Eye (tissue), 1 donor: ENCODE measurements at regions not wholly inside any gene's neighbourhood (a gene's known extent, or its start where the extent isn't known, plus 50 kb on each side); places are given as distances from the start of the nearest gene placed in this dataset.
"Not testable (repeated sequence)": the region's sequence is repeated elsewhere in the genome, so short reads cannot be mapped to it uniquely, and the experiment has no call there.

ENCODE experiments used
- DNase-seq: peaks from one replicate; pipeline ENCODE4 v3.0.0-alpha.2; 2015

DNA sequence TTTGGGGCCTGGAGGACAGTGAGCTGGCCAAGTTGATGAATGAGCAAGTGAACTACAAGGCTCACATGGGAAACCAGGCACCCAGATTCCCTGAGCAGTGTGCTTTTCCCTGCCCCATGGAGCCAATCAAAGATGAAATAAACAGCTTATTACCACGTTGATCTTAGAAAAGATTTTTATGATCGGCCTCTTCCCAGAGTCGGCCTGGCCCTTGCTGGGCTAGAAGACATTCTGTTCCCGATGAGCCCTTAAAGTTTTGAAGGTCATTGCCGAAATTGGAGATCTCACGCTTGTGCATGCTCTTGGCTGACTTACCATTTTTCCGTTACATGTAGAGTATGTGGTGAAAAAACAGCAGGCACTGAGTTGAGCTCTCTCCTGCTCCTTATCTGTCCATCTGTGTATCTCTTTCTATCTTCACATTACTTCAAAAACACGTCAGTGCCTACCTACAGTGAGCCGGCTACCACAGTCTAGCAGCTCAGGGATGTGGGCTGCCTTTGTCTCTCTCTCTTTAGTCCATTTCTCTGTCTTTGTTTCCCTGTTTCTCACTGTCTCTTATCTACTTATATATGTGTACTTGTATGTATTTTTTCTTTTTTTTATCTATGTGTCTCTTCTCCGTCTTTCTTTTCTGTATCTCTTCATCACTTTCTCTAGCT lies 248.8 kb upstream of the USP24 start:
- DNase-seq = no peak

GRCh38 chr1:55457874-55458273 lies 242.7 kb upstream of the USP24 start:
- DNase-seq = no peak

- no peak for DNase-seq
These were observed 241.8 kb upstream of the USP24 start for GRCh38 chr1:55456971-55457370.

- DNase-seq = no peak
These were observed 233.1 kb upstream of the USP24 start for GRCh38 chr1:55448261-55448660.

DNA sequence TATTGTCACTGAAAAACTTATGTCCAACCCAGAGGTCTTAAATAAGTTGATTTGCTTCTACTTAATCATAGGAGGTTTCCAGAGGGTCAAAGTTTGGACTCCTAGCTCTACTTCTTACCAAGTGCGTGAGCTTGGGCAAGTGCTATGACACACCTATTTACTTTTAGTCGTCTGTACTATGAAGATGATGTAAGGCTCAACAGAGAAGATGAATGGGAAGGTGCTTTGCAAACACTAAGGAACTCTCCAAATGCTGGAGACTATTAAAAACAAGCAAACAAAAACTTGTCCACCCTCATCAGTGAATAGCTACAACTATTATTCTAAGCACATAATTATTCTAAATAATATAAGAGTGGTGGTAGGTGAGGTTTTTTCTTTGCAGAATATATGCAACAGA lies 232.3 kb upstream of the USP24 start:
- DNase-seq = no peak

DNA sequence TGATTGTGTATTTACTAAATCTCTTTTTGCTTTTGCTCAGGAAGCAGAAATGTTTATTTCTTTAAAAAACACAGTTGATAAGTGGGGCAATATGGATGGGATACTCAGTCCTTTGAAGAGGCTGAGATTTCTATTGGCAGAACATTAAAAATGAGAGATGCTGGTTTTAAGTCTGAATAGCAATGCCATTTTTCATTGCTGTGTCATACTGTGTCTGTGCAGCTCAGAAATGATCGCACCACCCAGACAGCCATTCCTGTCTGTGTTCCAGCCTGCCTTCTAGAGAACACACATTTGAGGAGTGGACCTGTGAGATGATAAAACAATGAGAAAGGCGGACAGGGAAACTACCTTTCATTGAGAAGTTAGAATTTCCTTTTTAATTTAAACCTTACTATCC lies 231.2 kb upstream of the USP24 start:
- DNase-seq = no peak

DNA sequence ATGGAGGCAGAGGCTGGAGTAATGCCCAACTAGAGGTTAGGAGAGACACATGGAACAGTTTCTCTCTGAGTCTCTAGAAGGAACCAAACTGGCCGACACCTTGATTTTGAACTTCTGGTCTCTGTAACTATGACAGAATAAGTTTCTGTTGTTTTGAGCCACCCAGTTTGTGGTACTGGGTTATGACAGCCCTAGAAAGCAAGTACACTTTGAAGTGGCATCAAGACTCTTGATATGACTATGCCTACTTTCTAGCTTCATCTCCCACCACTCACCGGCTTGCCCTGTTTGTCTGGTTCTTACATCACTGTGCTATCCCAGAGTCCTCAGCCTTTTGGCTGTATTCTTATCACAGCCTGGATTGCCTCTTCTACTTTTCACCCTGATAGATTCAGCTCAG lies 230.3 kb upstream of the USP24 start:
- DNase-seq = no peak

DNA sequence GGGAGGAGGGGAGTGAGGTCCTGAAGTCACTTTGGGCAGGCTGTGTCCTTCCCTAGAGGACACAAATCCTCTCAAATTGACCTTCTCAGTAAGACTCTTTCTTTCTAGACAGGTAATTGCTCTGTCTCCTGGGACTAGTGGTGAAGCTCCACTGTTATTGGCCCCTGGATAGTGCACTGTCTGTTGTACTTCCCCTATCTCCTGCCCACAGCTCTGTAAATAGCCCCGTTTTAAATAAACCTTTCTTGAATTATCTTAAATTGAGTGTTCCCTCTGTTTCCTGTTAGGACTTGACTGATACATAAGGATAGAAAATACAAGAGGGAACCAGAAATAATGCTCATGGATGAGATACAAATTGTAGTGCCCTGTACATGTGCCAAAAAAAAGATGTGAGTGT lies 229.5 kb upstream of the USP24 start:
- DNase-seq = no peak

DNA sequence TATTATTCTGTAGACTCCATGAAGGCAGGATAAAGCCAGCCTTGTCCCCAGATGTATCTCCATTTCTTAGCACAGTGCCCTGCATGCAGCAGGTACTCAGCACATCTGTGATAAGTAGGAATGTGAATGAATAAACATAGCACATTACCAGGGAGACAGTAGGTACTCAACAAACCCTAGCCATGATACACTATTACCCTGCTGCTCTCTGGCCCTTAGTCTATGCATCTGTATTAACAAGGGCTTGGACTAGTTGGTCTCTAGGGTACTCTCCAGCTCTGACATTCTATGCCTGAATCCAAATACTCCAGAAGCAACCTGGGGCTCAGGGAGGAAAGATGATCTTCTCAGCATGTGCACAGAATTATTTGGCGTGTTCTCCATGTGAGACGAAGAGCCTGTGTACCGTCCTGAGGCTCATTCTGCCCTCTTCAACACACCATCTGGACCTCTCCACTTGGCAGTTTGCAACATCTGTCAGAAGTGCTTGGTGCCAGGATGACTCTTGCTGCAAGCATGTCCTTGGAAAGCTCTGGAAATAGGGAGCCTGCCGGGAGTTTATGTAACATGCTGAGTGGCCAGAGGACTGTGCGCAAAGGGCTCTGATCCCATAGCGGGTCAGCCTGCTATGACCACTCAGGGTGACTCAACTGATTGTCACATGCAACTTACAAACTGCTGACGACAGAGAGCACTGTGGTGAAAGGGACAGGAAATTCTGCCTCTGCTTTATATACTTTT lies 228.2 kb upstream of the USP24 start:
- no peak for DNase-seq

GRCh38 chr1:55441489-55441888 lies 226.3 kb upstream of the USP24 start:
- no peak for DNase-seq

- DNase-seq = no peak
These were observed 222.5 kb upstream of the USP24 start for GRCh38 chr1:55437692-55438091.

DNA sequence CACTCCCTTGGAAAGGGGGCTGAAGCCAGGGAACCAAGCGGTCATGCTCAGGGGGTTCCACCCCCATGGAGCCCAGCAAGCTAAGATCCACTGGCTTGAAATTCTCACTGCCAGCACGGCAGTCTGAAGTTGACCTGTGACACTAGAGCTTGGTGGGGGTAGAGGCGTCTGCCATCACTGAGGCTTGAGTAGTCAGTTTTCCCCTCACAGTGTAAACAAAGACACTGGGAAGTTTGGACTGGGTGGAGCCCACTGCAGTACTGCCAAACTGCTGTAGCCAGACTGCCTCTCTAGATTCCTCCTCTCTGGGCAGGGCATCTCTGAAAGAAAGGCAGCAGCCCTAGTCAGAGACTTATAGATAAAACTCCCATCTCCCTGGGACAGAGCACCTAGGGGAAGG lies 215.6 kb upstream of the USP24 start:
- DNase-seq = not testable (repeated sequence)

GRCh38 chr1:55430206-55430605 lies 215.0 kb upstream of the USP24 start:
- DNase-seq = not testable (repeated sequence)

GRCh38 chr1:55428944-55429931 lies 214.1 kb upstream of the USP24 start:
- peak; percentile 37 for DNase-seq

DNA sequence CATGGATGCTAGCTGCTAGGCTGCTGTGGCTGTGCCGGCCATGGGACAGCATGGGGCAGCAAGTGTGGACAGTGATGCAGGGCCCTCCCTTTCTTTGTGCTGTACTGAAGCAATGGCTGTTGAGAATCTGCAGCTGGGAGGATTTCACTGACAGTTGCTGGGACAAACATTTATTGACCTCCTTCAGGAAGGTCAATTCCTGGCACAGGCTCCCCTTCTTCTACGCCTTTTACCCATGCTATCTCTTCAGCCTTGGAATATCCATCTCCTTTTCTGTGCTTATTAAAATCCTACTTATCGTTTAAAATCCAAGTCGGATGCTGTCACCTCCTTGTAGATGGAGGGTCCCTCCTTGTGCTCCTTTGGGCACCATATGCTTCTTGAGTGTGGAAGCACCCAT lies 213.1 kb upstream of the USP24 start:
- no peak for DNase-seq

DNA sequence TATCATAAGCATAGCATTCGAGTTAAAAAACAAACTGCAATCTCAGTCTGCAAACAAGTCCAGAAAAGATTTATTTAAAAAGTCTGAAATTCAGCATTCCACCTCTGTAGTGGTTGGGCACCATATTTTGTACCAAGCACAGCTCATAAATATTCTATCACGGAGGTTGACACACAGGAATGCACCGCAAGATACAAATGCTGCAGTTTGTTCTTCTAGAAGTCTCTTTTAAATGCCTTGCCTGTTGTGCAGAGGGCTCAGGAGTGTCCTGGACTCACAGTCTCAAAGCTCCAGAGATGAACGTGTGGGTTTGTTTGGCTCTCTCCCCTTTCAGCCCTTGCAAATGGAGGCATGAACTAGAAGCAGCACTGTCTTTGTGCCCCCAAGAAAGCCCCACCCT lies 212.4 kb upstream of the USP24 start:
- DNase-seq = no peak

- no peak for DNase-seq
These were observed 211.5 kb upstream of the USP24 start for GRCh38 chr1:55426619-55427018.

GRCh38 chr1:55426156-55426555 lies 211.0 kb upstream of the USP24 start:
- DNase-seq = no peak

GRCh38 chr1:55425310-55425930 lies 210.3 kb upstream of the USP24 start:
- DNase-seq = no peak

DNA sequence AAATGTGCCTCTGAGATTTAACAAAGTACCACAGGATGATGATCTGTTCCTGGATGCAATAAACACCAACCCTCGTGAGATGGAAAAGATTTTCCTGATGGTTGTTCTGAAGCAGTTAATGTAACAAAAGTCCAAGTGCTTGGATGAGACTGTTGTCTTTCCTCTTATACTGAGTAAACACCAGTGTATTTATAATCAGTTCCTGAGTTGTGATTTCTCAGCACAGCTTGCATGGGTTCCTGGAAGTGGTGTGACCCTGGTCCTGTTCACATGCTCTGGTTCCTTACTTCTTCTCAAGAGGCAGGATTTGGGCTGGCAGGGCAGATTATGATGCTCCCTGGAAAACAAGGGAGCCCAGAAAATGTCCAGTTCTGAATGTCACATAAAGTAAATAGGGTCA lies 208.2 kb upstream of the USP24 start:
- DNase-seq = no peak

- no peak for DNase-seq
These were observed 206.0 kb upstream of the USP24 start for GRCh38 chr1:55420929-55421716.

GRCh38 chr1:55420026-55420425 lies 204.9 kb upstream of the USP24 start:
- DNase-seq = peak; percentile 49
